ENCODE measurements at regions not wholly inside any gene's neighbourhood (a gene's known extent, or its start where the extent isn't known, plus 50 kb on each side); places are given as distances from the start of the nearest gene placed in this dataset.

DNA sequence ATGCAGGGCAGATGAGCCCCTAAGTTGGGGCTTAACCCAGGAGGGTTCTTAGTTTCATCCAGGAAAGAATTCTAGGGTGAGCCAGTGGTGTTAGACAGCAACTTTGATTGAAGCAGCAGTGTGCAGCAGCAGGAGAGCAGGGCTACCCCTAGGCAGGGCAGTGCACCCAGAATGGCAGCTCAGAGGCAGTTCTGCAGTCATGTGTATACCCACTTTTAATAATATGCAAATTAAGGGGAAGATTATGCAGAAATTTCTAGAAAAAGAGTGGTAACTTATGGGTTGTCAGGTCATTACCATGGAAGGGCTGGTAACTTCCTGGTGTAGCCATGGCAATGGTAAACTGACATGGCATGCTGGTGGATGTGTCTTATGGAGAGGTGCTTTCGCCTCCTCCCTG, 297.5 kb downstream of the PCNX1 start:
- in situ Hi-C loops (cut with MboI; ENCODE audit: low sequenced_read_pairs): no loop called here

More for the DNA sequence above, 297.5 kb downstream of the PCNX1 start:
- TF ChIP-seq, protein P1, sequence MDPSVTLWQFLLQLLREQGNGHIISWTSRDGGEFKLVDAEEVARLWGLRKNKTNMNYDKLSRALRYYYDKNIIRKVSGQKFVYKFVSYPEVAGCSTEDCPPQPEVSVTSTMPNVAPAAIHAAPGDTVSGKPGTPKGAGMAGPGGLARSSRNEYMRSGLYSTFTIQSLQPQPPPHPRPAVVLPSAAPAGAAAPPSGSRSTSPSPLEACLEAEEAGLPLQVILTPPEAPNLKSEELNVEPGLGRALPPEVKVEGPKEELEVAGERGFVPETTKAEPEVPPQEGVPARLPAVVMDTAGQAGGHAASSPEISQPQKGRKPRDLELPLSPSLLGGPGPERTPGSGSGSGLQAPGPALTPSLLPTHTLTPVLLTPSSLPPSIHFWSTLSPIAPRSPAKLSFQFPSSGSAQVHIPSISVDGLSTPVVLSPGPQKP (IDR thresholded peaks at IDR 0.05; ENCODE audit: borderline replicate concordance, low read depth, low read length): no peak
- TF ChIP-seq, protein P2, sequence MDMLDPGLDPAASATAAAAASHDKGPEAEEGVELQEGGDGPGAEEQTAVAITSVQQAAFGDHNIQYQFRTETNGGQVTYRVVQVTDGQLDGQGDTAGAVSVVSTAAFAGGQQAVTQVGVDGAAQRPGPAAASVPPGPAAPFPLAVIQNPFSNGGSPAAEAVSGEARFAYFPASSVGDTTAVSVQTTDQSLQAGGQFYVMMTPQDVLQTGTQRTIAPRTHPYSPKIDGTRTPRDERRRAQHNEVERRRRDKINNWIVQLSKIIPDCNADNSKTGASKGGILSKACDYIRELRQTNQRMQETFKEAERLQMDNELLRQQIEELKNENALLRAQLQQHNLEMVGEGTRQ (IDR thresholded peaks at IDR 0.05; ENCODE audit: low read depth, low read length): no peak
- TF ChIP-seq MXI1 (IDR thresholded peaks at IDR 0.05; ENCODE audit: borderline replicate concordance, low read depth, low read length) (no peak), BHLHE40 (IDR thresholded peaks at IDR 0.05; ENCODE audit: low read depth, low read length) (no peak), RAD21 (IDR thresholded peaks at IDR 0.05; ENCODE audit: low read length) (no peak), CEBPB (IDR thresholded peaks at IDR 0.05; ENCODE audit: low read depth, low read length) (no peak), FOS (IDR thresholded peaks at IDR 0.05; ENCODE audit: low read depth, low read length) (no peak), MAZ (IDR thresholded peaks at IDR 0.05; ENCODE audit: borderline replicate concordance, low read depth, low read length) (no peak), CHD1 (IDR thresholded peaks at IDR 0.05; ENCODE audit: low read depth, low read length) (no peak), RCOR1 (IDR thresholded peaks at IDR 0.05; ENCODE audit: insufficient replicate concordance, low read length) (no peak), NFE2L2 (IDR thresholded peaks at IDR 0.05; ENCODE audit: low read depth, low read length) (no peak), SMC3 (IDR thresholded peaks at IDR 0.05; ENCODE audit: low read depth, low read length) (no peak), MAFK (IDR thresholded peaks at IDR 0.05; ENCODE audit: low read depth, low read length) (no peak), POLR2A (IDR thresholded peaks at IDR 0.05; ENCODE audit: low read depth, low read length) (no peak), RFX5 (IDR thresholded peaks at IDR 0.05; ENCODE audit: low read depth, low read length) (no peak)
- TF ChIP-seq, protein P3, sequence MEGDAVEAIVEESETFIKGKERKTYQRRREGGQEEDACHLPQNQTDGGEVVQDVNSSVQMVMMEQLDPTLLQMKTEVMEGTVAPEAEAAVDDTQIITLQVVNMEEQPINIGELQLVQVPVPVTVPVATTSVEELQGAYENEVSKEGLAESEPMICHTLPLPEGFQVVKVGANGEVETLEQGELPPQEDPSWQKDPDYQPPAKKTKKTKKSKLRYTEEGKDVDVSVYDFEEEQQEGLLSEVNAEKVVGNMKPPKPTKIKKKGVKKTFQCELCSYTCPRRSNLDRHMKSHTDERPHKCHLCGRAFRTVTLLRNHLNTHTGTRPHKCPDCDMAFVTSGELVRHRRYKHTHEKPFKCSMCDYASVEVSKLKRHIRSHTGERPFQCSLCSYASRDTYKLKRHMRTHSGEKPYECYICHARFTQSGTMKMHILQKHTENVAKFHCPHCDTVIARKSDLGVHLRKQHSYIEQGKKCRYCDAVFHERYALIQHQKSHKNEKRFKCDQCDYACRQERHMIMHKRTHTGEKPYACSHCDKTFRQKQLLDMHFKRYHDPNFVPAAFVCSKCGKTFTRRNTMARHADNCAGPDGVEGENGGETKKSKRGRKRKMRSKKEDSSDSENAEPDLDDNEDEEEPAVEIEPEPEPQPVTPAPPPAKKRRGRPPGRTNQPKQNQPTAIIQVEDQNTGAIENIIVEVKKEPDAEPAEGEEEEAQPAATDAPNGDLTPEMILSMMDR (conservative IDR thresholded peaks at IDR 0.05; ENCODE audit: low read depth, low read length): no peak
- no peak overlapping the region for H3K18ac ChIP-seq (ENCODE audit: low read depth, low read length)
- H3K23ac ChIP-seq (ENCODE audit: low read depth, low read length): no peak overlapping the region
- no peak overlapping the region for H4K5ac ChIP-seq (ENCODE audit: low read depth, low read length)
- no peak overlapping the region for H4K91ac ChIP-seq (ENCODE audit: insufficient read depth, low read depth, low read length)
- peaks cover 8% of the 10 kb centered on the region for H3K4me1 ChIP-seq (ENCODE audit: control insufficient read depth, insufficient read depth, low read length)
- H3K9ac ChIP-seq (ENCODE audit: low read depth, low read length): no peak overlapping the region
- no peak overlapping the region for H2AFZ ChIP-seq (replicated peaks; ENCODE audit: low read length, poor library complexity)
- H4K8ac ChIP-seq (ENCODE audit: low read depth in 2 of 2, low read length in 2 of 2): no peak overlapping the region
- no peak overlapping the region for H2BK20ac ChIP-seq (ENCODE audit: low read depth, low read length)
- H3K14ac ChIP-seq (replicated peaks; ENCODE audit: low read depth, low read length): no peak overlapping the region
- dilution Hi-C loops (cut with HindIII; ENCODE audit: low sequenced_read_pairs, unreplicated experiment): no loop called here
- DNase-seq (no peak), ATAC-seq (ENCODE audit: low read depth) (no peak)
- H3K56ac ChIP-seq (ENCODE audit: extremely low read depth, insufficient read depth, low read length): no peak overlapping the region
- H3K9me1 ChIP-seq (ENCODE audit: insufficient read depth, low read length): no peaks in the 10 kb centered on the region; the same call in 1 of the 2 replicates
- no peaks in the 10 kb centered on the region for H3K27me3 ChIP-seq (ENCODE audit: control insufficient read depth, insufficient read depth, low read length)
- no TSS peak for BruUV-seq (replicated peaks)
- H3K4me2 ChIP-seq (ENCODE audit: low read depth, low read length): no peak overlapping the region
- H2BK5ac ChIP-seq (ENCODE audit: low read depth, low read length, poor library complexity, severe bottlenecking): no peak overlapping the region
- intact Hi-C loops (cut with micrococcal nuclease): no loop called here
- no peaks in the 10 kb centered on the region for H3K36me3 ChIP-seq (ENCODE audit: control insufficient read depth, insufficient read depth, low read length)
- no peaks in the 10 kb centered on the region for H3K79me1 ChIP-seq (ENCODE audit: low read depth in 1 of 2, low read length in 2 of 2)
- ChIA-PET POLR2A (ENCODE audit: unreplicated experiment) (no interaction called here), CTCF (no interaction called here)
- H3K9me3 ChIP-seq (ENCODE audit: control insufficient read depth, insufficient read depth, low read length): no peaks in the 10 kb centered on the region
- no peak overlapping the region for H2BK15ac ChIP-seq (ENCODE audit: low read depth, low read length)
- H2BK120ac ChIP-seq (ENCODE audit: low read depth, low read length): no peak overlapping the region
- H3K4ac ChIP-seq (ENCODE audit: low read depth, low read length): no peak overlapping the region
- no peaks in the 10 kb centered on the region for H4K20me1 ChIP-seq (ENCODE audit: insufficient read depth, low read length)
- no peak overlapping the region for H3K4me3 ChIP-seq (ENCODE audit: insufficient read depth, low read depth, low read length)
- 0 out of 2 replicates have a peak overlapping the region, but pooled peaks have one; percentile 23 for H2AK5ac ChIP-seq (ENCODE audit: low read depth, low read length)
- WGBS, 2 experiments (ENCODE audit: extremely low coverage in 2 of 2, insufficient read length in 1 of 2): no CpG with 5 or more reads among the region's 1 CpG
- H2AK9ac ChIP-seq (replicated peaks; ENCODE audit: low read depth, low read length, poor library complexity): no peak overlapping the region
- H3K27ac ChIP-seq (ENCODE audit: insufficient read depth, low read length): no peak overlapping the region
